ENCODE measurements at regions not wholly inside any gene's neighbourhood (a gene's known extent, or its start where the extent isn't known, plus 50 kb on each side); places are given as distances from the start of the nearest gene placed in this dataset.

- no peaks in the 10 kb centered on the region for H3K9me3 ChIP-seq (ENCODE audit: control insufficient read depth in 2 of 2, low read length in 2 of 2)
- no peaks in the 10 kb centered on the region for H3K36me3 ChIP-seq (ENCODE audit: control insufficient read depth in 2 of 2, insufficient read depth in 2 of 2, low read length in 2 of 2)
- H3K27ac ChIP-seq (ENCODE audit: low read depth in 2 of 2, low read length in 2 of 2) = no peak overlapping the region
- H3K27me3 ChIP-seq (ENCODE audit: control insufficient read depth in 2 of 2, insufficient read depth in 2 of 2, low read length in 2 of 2) = no peaks in the 10 kb centered on the region
- no peak overlapping the region for H3K4me3 ChIP-seq (ENCODE audit: low read length in 2 of 2)
- H3K4me1 ChIP-seq (ENCODE audit: control insufficient read depth in 2 of 2, insufficient read depth in 2 of 2, low read length in 2 of 2) = no peaks in the 10 kb centered on the region
- no peak overlapping the region for H3K9ac ChIP-seq (ENCODE audit: low read depth in 1 of 2, low read length in 2 of 2)
These were observed 138.3 kb upstream of the AKIRIN2 start for GRCh38 chr6:87840324-87840723.

GRCh38 chr6:87837876-87838275 is 135.8 kb upstream of the AKIRIN2 start:
- Histone ChIP-seq H3K27me3 (ENCODE audit: control insufficient read depth in 2 of 2, insufficient read depth in 2 of 2, low read length in 2 of 2) (no peaks in the 10 kb centered on the region), H3K36me3 (ENCODE audit: control insufficient read depth in 2 of 2, insufficient read depth in 2 of 2, low read length in 2 of 2) (no peaks in the 10 kb centered on the region), H3K4me1 (ENCODE audit: control insufficient read depth in 2 of 2, insufficient read depth in 2 of 2, low read length in 2 of 2) (no peaks in the 10 kb centered on the region), H3K9me3 (ENCODE audit: control insufficient read depth in 2 of 2, low read length in 2 of 2) (no peaks in the 10 kb centered on the region), H3K4me3 (ENCODE audit: low read length in 2 of 2) (no peak overlapping the region), H3K9ac (ENCODE audit: low read depth in 1 of 2, low read length in 2 of 2) (no peak overlapping the region), H3K27ac (ENCODE audit: low read depth in 2 of 2, low read length in 2 of 2) (no peak overlapping the region)

- H3K27me3 ChIP-seq (ENCODE audit: control insufficient read depth in 2 of 2, insufficient read depth in 2 of 2, low read length in 2 of 2) = no peaks in the 10 kb centered on the region
- H3K36me3 ChIP-seq (ENCODE audit: control insufficient read depth in 2 of 2, insufficient read depth in 2 of 2, low read length in 2 of 2) = no peaks in the 10 kb centered on the region
- no peaks in the 10 kb centered on the region for H3K4me1 ChIP-seq (ENCODE audit: control insufficient read depth in 2 of 2, insufficient read depth in 2 of 2, low read length in 2 of 2)
- H3K9ac ChIP-seq (ENCODE audit: low read depth in 1 of 2, low read length in 2 of 2) = no peak overlapping the region
- no peaks in the 10 kb centered on the region for H3K9me3 ChIP-seq (ENCODE audit: control insufficient read depth in 2 of 2, low read length in 2 of 2)
- H3K4me3 ChIP-seq (ENCODE audit: low read length in 2 of 2) = no peak overlapping the region
- H3K27ac ChIP-seq (ENCODE audit: low read depth in 2 of 2, low read length in 2 of 2) = no peak overlapping the region
These were observed 135.4 kb upstream of the AKIRIN2 start for GRCh38 chr6:87837444-87837843.

- H3K9me3 ChIP-seq (ENCODE audit: control insufficient read depth in 2 of 2, low read length in 2 of 2) = no peaks in the 10 kb centered on the region
- peak overlapping the region; percentile 46 to 79 for H3K4me3 ChIP-seq (ENCODE audit: low read length in 2 of 2)
- H3K4me1 ChIP-seq (ENCODE audit: control insufficient read depth in 2 of 2, insufficient read depth in 2 of 2, low read length in 2 of 2) = no peaks in the 10 kb centered on the region
- H3K27me3 ChIP-seq (ENCODE audit: control insufficient read depth in 2 of 2, insufficient read depth in 2 of 2, low read length in 2 of 2) = no peaks in the 10 kb centered on the region
- H3K36me3 ChIP-seq (ENCODE audit: control insufficient read depth in 2 of 2, insufficient read depth in 2 of 2, low read length in 2 of 2) = no peaks in the 10 kb centered on the region
- H3K27ac ChIP-seq (ENCODE audit: low read depth in 2 of 2, low read length in 2 of 2) = peak overlapping the region in 1 of 2 donors; percentile 26
- H3K9ac ChIP-seq (ENCODE audit: low read depth in 1 of 2, low read length in 2 of 2) = peak overlapping the region; percentile 9 to 50
These were observed 130.2 kb upstream of the AKIRIN2 start for GRCh38 chr6:87832025-87832825.

- H3K4me3 ChIP-seq (ENCODE audit: low read length in 2 of 2) = no peak overlapping the region
- no peaks in the 10 kb centered on the region for H3K4me1 ChIP-seq (ENCODE audit: control insufficient read depth in 2 of 2, insufficient read depth in 2 of 2, low read length in 2 of 2)
- H3K9me3 ChIP-seq (ENCODE audit: control insufficient read depth in 2 of 2, low read length in 2 of 2) = no peaks in the 10 kb centered on the region
- H3K36me3 ChIP-seq (ENCODE audit: control insufficient read depth in 2 of 2, insufficient read depth in 2 of 2, low read length in 2 of 2) = no peaks in the 10 kb centered on the region
- no peak overlapping the region for H3K27ac ChIP-seq (ENCODE audit: low read depth in 2 of 2, low read length in 2 of 2)
- no peak overlapping the region for H3K9ac ChIP-seq (ENCODE audit: low read depth in 1 of 2, low read length in 2 of 2)
- no peaks in the 10 kb centered on the region for H3K27me3 ChIP-seq (ENCODE audit: control insufficient read depth in 2 of 2, insufficient read depth in 2 of 2, low read length in 2 of 2)
These were observed 128.9 kb upstream of the AKIRIN2 start for GRCh38 chr6:87830907-87831306.

GRCh38 chr6:87829622-87830121 is 127.6 kb upstream of the AKIRIN2 start:
- Histone ChIP-seq H3K9ac (ENCODE audit: low read depth in 1 of 2, low read length in 2 of 2) (no peak overlapping the region), H3K4me1 (ENCODE audit: control insufficient read depth in 2 of 2, insufficient read depth in 2 of 2, low read length in 2 of 2) (no peaks in the 10 kb centered on the region), H3K36me3 (ENCODE audit: control insufficient read depth in 2 of 2, insufficient read depth in 2 of 2, low read length in 2 of 2) (no peaks in the 10 kb centered on the region), H3K9me3 (ENCODE audit: control insufficient read depth in 2 of 2, low read length in 2 of 2) (no peaks in the 10 kb centered on the region), H3K27me3 (ENCODE audit: control insufficient read depth in 2 of 2, insufficient read depth in 2 of 2, low read length in 2 of 2) (no peaks in the 10 kb centered on the region), H3K27ac (ENCODE audit: low read depth in 2 of 2, low read length in 2 of 2) (no peak overlapping the region), H3K4me3 (ENCODE audit: low read length in 2 of 2) (no peak overlapping the region)

- no peaks in the 10 kb centered on the region for H3K4me1 ChIP-seq (ENCODE audit: control insufficient read depth in 2 of 2, insufficient read depth in 2 of 2, low read length in 2 of 2)
- H3K27ac ChIP-seq (ENCODE audit: low read depth in 2 of 2, low read length in 2 of 2) = no peak overlapping the region
- H3K9ac ChIP-seq (ENCODE audit: low read depth in 1 of 2, low read length in 2 of 2) = no peak overlapping the region
- H3K9me3 ChIP-seq (ENCODE audit: control insufficient read depth in 2 of 2, low read length in 2 of 2) = no peaks in the 10 kb centered on the region
- no peaks in the 10 kb centered on the region for H3K27me3 ChIP-seq (ENCODE audit: control insufficient read depth in 2 of 2, insufficient read depth in 2 of 2, low read length in 2 of 2)
- H3K4me3 ChIP-seq (ENCODE audit: low read length in 2 of 2) = no peak overlapping the region
- H3K36me3 ChIP-seq (ENCODE audit: control insufficient read depth in 2 of 2, insufficient read depth in 2 of 2, low read length in 2 of 2) = no peaks in the 10 kb centered on the region
These were observed 126.0 kb upstream of the AKIRIN2 start for GRCh38 chr6:87828044-87828443.

- Histone ChIP-seq H3K27ac (ENCODE audit: low read depth in 2 of 2, low read length in 2 of 2) (no peak overlapping the region), H3K9ac (ENCODE audit: low read depth in 1 of 2, low read length in 2 of 2) (no peak overlapping the region), H3K4me1 (ENCODE audit: control insufficient read depth in 2 of 2, insufficient read depth in 2 of 2, low read length in 2 of 2) (no peaks in the 10 kb centered on the region), H3K27me3 (ENCODE audit: control insufficient read depth in 2 of 2, insufficient read depth in 2 of 2, low read length in 2 of 2) (no peaks in the 10 kb centered on the region), H3K9me3 (ENCODE audit: control insufficient read depth in 2 of 2, low read length in 2 of 2) (no peaks in the 10 kb centered on the region), H3K4me3 (ENCODE audit: low read length in 2 of 2) (no peak overlapping the region), H3K36me3 (ENCODE audit: control insufficient read depth in 2 of 2, insufficient read depth in 2 of 2, low read length in 2 of 2) (no peaks in the 10 kb centered on the region)
These were observed 125.3 kb upstream of the AKIRIN2 start for GRCh38 chr6:87827346-87827745.

GRCh38 chr6:87826424-87826823 is 124.4 kb upstream of the AKIRIN2 start:
- H3K9me3 ChIP-seq (ENCODE audit: control insufficient read depth in 2 of 2, low read length in 2 of 2) = no peaks in the 10 kb centered on the region
- H3K9ac ChIP-seq (ENCODE audit: low read depth in 1 of 2, low read length in 2 of 2) = no peak overlapping the region
- H3K4me3 ChIP-seq (ENCODE audit: low read length in 2 of 2) = no peak overlapping the region
- H3K36me3 ChIP-seq (ENCODE audit: control insufficient read depth in 2 of 2, insufficient read depth in 2 of 2, low read length in 2 of 2) = no peaks in the 10 kb centered on the region
- no peaks in the 10 kb centered on the region for H3K27me3 ChIP-seq (ENCODE audit: control insufficient read depth in 2 of 2, insufficient read depth in 2 of 2, low read length in 2 of 2)
- H3K4me1 ChIP-seq (ENCODE audit: control insufficient read depth in 2 of 2, insufficient read depth in 2 of 2, low read length in 2 of 2) = no peaks in the 10 kb centered on the region
- H3K27ac ChIP-seq (ENCODE audit: low read depth in 2 of 2, low read length in 2 of 2) = no peak overlapping the region

GRCh38 chr6:87825821-87826221 is 123.8 kb upstream of the AKIRIN2 start:
- Histone ChIP-seq H3K27ac (ENCODE audit: low read depth in 2 of 2, low read length in 2 of 2) (peak overlapping the region in 1 of 2 donors; percentile 1), H3K4me1 (ENCODE audit: control insufficient read depth in 2 of 2, insufficient read depth in 2 of 2, low read length in 2 of 2) (no peaks in the 10 kb centered on the region)

More at GRCh38 chr6:87825821-87826221, 123.8 kb upstream of the AKIRIN2 start:
- H3K36me3 ChIP-seq (ENCODE audit: control insufficient read depth in 2 of 2, insufficient read depth in 2 of 2, low read length in 2 of 2) = no peaks in the 10 kb centered on the region
- no peak overlapping the region for H3K4me3 ChIP-seq (ENCODE audit: low read length in 2 of 2)
- H3K9ac ChIP-seq (ENCODE audit: low read depth in 1 of 2, low read length in 2 of 2) = no peak overlapping the region
- H3K27me3 ChIP-seq (ENCODE audit: control insufficient read depth in 2 of 2, insufficient read depth in 2 of 2, low read length in 2 of 2) = no peaks in the 10 kb centered on the region
- no peaks in the 10 kb centered on the region for H3K9me3 ChIP-seq (ENCODE audit: control insufficient read depth in 2 of 2, low read length in 2 of 2)
